Peyer's patch (tissue), 4 donors: ENCODE measurements at regions not wholly inside any gene's neighbourhood (a gene's known extent, or its start where the extent isn't known, plus 50 kb on each side); places are given as distances from the start of the nearest gene placed in this dataset.

Experiments used
- DNase-seq, 3 donors: peaks; one replicate each; pipeline ENCODE4 v3.0.0-alpha.2; 2017 to 2019
- H3K27ac ChIP-seq, 4 donors: fragments of 200-600 bp; sonication (generic); one replicate each; pipeline ENCODE4 v1.5.1; 2016 to 2019
- H3K27me3 ChIP-seq, 2 donors: fragments of 200-600 bp; sonication (generic); one replicate each; pipeline ENCODE4 v1.5.1; 2019
- H3K36me3 ChIP-seq, 3 donors: fragments of 200-600 bp; sonication (generic); one replicate each; pipeline ENCODE4 v1.5.1; 2016 to 2019
- H3K4me1 ChIP-seq, 4 donors: fragments of 200-600 bp; sonication (generic); one replicate each; pipeline ENCODE4 v1.5.1; 2016 to 2019
- H3K4me3 ChIP-seq, 4 donors: fragments of 200-600 bp; sonication (generic); 1 replicate in 3 of 4; 2 replicates in 1 of 4; pipeline ENCODE4 v1.5.1; 2016 to 2019; ENCODE audit warnings: mild to moderate bottlenecking in 1 of 4
- H3K9me3 ChIP-seq, 4 donors: fragments of 200-600 bp; sonication (generic); one replicate each; pipeline ENCODE4 v1.5.1; 2016 to 2019; ENCODE audit warnings: mild to moderate bottlenecking in 1 of 4
- POLR2A ChIP-seq, 2 donors: fragments of 450-650 bp; IDR thresholded peaks; one replicate each; pipeline ENCODE4 v1.5.1; 2017; ENCODE audit warnings: antibody characterized with exemption in 2 of 2, mild to moderate bottlenecking in 2 of 2, moderate library complexity in 2 of 2
- TF ChIP-seq, protein P1 (sequence below), 6 experiments: fragments of 450-650 bp in 4 of 6; fragments of 200-600 bp in 2 of 6; sonication (generic) in 1 of 6; IDR thresholded peaks; one replicate each; pipeline ENCODE4 v1.5.1; 2017 to 2019; ENCODE audit warnings: antibody characterized with exemption in 6 of 6, mild to moderate bottlenecking in 3 of 6, moderate library complexity in 1 of 6

DNA sequence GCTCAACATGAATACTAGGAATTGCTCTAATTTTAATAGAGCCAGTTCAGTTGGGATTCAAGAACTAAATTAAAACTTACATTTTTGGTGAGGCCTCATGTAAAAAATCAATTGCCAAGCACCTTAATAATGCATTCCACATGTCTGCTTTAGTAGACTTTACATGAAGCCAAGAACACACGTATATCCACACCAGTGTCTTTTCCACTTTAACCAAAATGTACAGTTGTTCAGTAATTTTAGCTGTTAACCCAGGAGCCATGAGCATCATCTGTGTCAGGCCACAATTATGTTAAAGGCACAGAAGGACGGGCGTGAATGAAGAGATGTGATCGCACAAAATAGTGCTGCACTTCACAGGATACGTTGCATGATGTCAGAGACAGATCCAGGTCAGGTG is 136.7 kb downstream of the TLR5 start:
- DNase-seq = no peak
- no peaks in the 10 kb centered on the region for H3K27me3 ChIP-seq
- no peaks in the 10 kb centered on the region for H3K4me1 ChIP-seq
- no peak overlapping the region for H3K27ac ChIP-seq
- H3K9me3 ChIP-seq = no peaks in the 10 kb centered on the region
- TF ChIP-seq, protein P1, sequence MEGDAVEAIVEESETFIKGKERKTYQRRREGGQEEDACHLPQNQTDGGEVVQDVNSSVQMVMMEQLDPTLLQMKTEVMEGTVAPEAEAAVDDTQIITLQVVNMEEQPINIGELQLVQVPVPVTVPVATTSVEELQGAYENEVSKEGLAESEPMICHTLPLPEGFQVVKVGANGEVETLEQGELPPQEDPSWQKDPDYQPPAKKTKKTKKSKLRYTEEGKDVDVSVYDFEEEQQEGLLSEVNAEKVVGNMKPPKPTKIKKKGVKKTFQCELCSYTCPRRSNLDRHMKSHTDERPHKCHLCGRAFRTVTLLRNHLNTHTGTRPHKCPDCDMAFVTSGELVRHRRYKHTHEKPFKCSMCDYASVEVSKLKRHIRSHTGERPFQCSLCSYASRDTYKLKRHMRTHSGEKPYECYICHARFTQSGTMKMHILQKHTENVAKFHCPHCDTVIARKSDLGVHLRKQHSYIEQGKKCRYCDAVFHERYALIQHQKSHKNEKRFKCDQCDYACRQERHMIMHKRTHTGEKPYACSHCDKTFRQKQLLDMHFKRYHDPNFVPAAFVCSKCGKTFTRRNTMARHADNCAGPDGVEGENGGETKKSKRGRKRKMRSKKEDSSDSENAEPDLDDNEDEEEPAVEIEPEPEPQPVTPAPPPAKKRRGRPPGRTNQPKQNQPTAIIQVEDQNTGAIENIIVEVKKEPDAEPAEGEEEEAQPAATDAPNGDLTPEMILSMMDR (IDR thresholded peaks at IDR 0.05) = no peak
- TF ChIP-seq POLR2A (IDR thresholded peaks at IDR 0.05) = no peak
- peaks cover 0 to 28% (median 0%) of the 10 kb centered on the region in 3 donors for H3K36me3 ChIP-seq
- no peak overlapping the region for H3K4me3 ChIP-seq

DNA sequence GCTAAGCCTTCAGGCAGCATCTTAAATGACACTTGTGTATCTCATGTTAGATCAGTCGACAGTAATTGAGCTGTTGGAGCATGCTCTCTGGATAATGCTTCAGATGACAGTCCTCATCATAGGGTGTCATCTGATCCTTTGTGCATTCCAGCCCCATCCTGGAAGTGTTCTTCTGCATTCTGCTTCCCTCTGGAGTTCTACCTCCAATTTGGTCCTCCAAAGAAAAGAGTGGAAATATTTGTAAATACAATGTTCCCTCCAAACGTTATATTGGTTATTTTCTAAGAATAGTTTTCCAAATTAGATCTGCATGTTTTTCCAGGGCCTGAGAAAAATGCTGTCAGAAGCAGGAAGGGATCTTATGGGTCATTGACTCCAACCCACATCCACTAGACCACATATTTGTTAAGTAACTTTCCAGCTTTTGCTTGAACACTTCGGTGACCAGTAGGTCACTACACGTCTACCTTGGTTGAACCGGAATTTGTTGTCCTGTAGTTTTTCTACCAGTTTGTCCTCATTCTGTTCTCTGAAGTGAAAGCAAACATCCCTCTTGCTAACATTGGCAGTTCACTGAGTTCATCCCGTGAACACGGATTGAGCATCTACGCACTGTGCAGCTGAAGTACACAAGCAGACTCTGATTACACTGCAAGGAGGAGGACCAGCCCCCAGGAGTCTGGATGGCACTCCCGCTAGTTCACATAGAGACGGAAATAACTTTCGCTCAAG is 136.0 kb downstream of the TLR5 start:
- Histone ChIP-seq H3K9me3 (no peaks in the 10 kb centered on the region), H3K36me3 (peaks cover 0 to 28% (median 0%) of the 10 kb centered on the region in 3 donors), H3K4me3 (no peak overlapping the region), H3K27ac (no peak overlapping the region), H3K27me3 (no peaks in the 10 kb centered on the region), H3K4me1 (no peaks in the 10 kb centered on the region)
- DNase-seq = no peak
- TF ChIP-seq, protein P1 (IDR thresholded peaks at IDR 0.05) = no peak
- TF ChIP-seq POLR2A (IDR thresholded peaks at IDR 0.05) = no peak

DNA sequence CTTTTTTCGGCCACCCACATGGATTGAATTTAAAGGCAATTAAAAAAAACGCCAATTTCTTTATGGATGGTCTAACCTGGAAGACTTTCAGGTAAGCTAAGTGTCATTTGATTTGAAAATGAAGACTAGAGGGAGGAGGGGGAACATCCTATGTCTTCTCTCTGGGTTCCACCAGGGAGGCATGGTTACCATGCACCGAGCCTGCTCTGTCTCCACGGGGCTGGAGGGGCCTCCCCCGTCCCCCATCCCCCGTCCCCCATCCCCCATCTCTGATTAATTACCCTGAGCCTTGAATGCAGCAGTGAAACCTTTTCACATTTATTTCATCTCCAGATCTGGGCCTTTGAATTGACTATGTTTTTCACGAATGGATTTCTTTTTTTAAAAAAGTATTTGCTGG is 135.1 kb downstream of the TLR5 start:
- H3K36me3 ChIP-seq = peaks cover 0 to 21% (median 0%) of the 10 kb centered on the region in 3 donors
- H3K4me1 ChIP-seq = no peaks in the 10 kb centered on the region
- no peaks in the 10 kb centered on the region for H3K9me3 ChIP-seq
- no peak overlapping the region for H3K4me3 ChIP-seq
- no peak overlapping the region for H3K27ac ChIP-seq
- TF ChIP-seq POLR2A (IDR thresholded peaks at IDR 0.05) = no peak
- TF ChIP-seq, protein P1 (IDR thresholded peaks at IDR 0.05) = no peak
- H3K27me3 ChIP-seq = no peaks in the 10 kb centered on the region
- no peak for DNase-seq

GRCh38 chr1:223008808-223009207 is 134.2 kb downstream of the TLR5 start:
- no peak for DNase-seq
- no peak for TF ChIP-seq POLR2A (IDR thresholded peaks at IDR 0.05)
- TF ChIP-seq, protein P1 (IDR thresholded peaks at IDR 0.05) = no peak
- no peak overlapping the region for H3K4me3 ChIP-seq
- no peaks in the 10 kb centered on the region for H3K9me3 ChIP-seq
- no peaks in the 10 kb centered on the region for H3K27me3 ChIP-seq
- H3K36me3 ChIP-seq = peaks cover 0 to 12% (median 0%) of the 10 kb centered on the region in 3 donors
- H3K27ac ChIP-seq = no peak overlapping the region
- no peaks in the 10 kb centered on the region for H3K4me1 ChIP-seq

GRCh38 chr1:223009406-223009805 is 133.6 kb downstream of the TLR5 start:
- peaks cover 0 to 6% (median 0%) of the 10 kb centered on the region in 3 donors for H3K36me3 ChIP-seq
- H3K9me3 ChIP-seq = no peaks in the 10 kb centered on the region
- no peak overlapping the region for H3K4me3 ChIP-seq
- H3K27ac ChIP-seq = no peak overlapping the region
- no peaks in the 10 kb centered on the region for H3K27me3 ChIP-seq
- TF ChIP-seq, protein P1 (IDR thresholded peaks at IDR 0.05) = no peak
- TF ChIP-seq POLR2A (IDR thresholded peaks at IDR 0.05) = no peak
- DNase-seq = no peak
- no peaks in the 10 kb centered on the region for H3K4me1 ChIP-seq
